A549 (cell line): ENCODE measurements at regions not wholly inside any gene's neighbourhood (a gene's known extent, or its start where the extent isn't known, plus 50 kb on each side); places are given as distances from the start of the nearest gene placed in this dataset.

Source experiments
- CBX2 ChIP-seq: fragments of 200-600 bp; sonication (generic); IDR thresholded peaks from 2 replicates; pipeline ENCODE4 v1.6.1; 2016; ENCODE audit warnings: low read depth, mild to moderate bottlenecking, borderline replicate concordance
- CTCF ChIP-seq: fragments of >200 bp; sonication (Bioruptor Twin); formaldehyde crosslinking; IDR thresholded peaks from 3 replicates; pipeline ENCODE4 v1.5.1; 2016
- EHF ChIP-seq: fragments of 250-450 bp; sonication (Bioruptor Pico); IDR thresholded peaks from 2 replicates; pipeline ENCODE4 v1.5.0; 2020; ENCODE audit warnings: mild to moderate bottlenecking
- EHMT2 ChIP-seq: fragments of 200-600 bp; sonication (generic); IDR thresholded peaks from 2 replicates; pipeline ENCODE4 v1.6.1; 2016; ENCODE audit warnings: antibody characterized with exemption, low read depth, mild to moderate bottlenecking, moderate library complexity
- EP300 ChIP-seq, 2 experiments: fragments of >200 bp; sonication (Bioruptor Twin); formaldehyde crosslinking; IDR thresholded peaks; 2 replicates in 1 of 2; 3 replicates in 1 of 2; pipeline ENCODE4 v1.6.1; 2016 to 2017
- ESRRA ChIP-seq: fragments of 150-350 bp; IDR thresholded peaks from 2 replicates; pipeline ENCODE4 v1.6.1; 2014; ENCODE audit warnings: mild to moderate bottlenecking, low read length, borderline replicate concordance
- NR3C1 ChIP-seq: fragments of >200 bp; sonication (Bioruptor Twin); formaldehyde crosslinking; IDR thresholded peaks from 3 replicates; pipeline ENCODE4 v1.6.1; 2017
- RAD21 ChIP-seq, 2 experiments: fragments of >200 bp in 1 of 2; sonication (Bioruptor Twin) in 1 of 2; formaldehyde crosslinking in 1 of 2; IDR thresholded peaks in 1 of 2; conservative IDR thresholded peaks in 1 of 2; 2 replicates in 1 of 2; 3 replicates in 1 of 2; pipeline ENCODE4 v1.6.1; 2012 to 2018; ENCODE audit warnings: inconsistent platforms in 1 of 2
- REST ChIP-seq: fragments of 200-600 bp; sonication (generic); IDR thresholded peaks from 2 replicates; pipeline ENCODE4 v1.6.1; 2016; ENCODE audit warnings: antibody characterized with exemption, mild to moderate bottlenecking, moderate library complexity
- SMC3 ChIP-seq: fragments of >200 bp; sonication (Bioruptor Twin); formaldehyde crosslinking; IDR thresholded peaks from 3 replicates; pipeline ENCODE4 v1.6.1; 2018; ENCODE audit warnings: inconsistent platforms

GRCh38 chr2:217289907-217290280, 430.0 kb upstream of the TNP1 start:
- TF ChIP-seq SMC3: no peak
- TF ChIP-seq CTCF: no peak
- TF ChIP-seq EP300 (IDR thresholded peaks at IDR 0.05): no peak
- TF ChIP-seq CBX2: no peak
- no peak for TF ChIP-seq ESRRA
- no peak for TF ChIP-seq EHMT2
- no peak for TF ChIP-seq RAD21 (conservative IDR thresholded peaks at IDR 0.05 in 1 of 2, IDR thresholded peaks at IDR 0.05 in 1 of 2)
- TF ChIP-seq NR3C1: no peak
- no peak for TF ChIP-seq EHF
- no peak for TF ChIP-seq REST
